GM12873 (cell line): ENCODE measurements at regions not wholly inside any gene's neighbourhood (a gene's known extent, or its start where the extent isn't known, plus 50 kb on each side); places are given as distances from the start of the nearest gene placed in this dataset.

Experiments
- CTCF ChIP-seq: IDR thresholded peaks from 2 replicates; pipeline ENCODE4 v1.5.1; 2012; ENCODE audit warnings: low read depth, mild to moderate bottlenecking, moderate library complexity, low read length, control low read depth; ENCODE audit not compliant: insufficient read depth; ENCODE audit errors: missing control alignments

- no peak for TF ChIP-seq CTCF
Measured at GRCh38 chr12:34209259-34209835, 187.1 kb downstream of the ALG10 start.

GRCh38 chr12:34210183-34210582 lies 187.9 kb downstream of the ALG10 start:
- no peak for TF ChIP-seq CTCF

- TF ChIP-seq CTCF, result no peak
Measured at GRCh38 chr12:34210689-34211530, 188.6 kb downstream of the ALG10 start.

GRCh38 chr12:34212651-34213050 lies 190.4 kb downstream of the ALG10 start:
- no peak for TF ChIP-seq CTCF

- TF ChIP-seq CTCF, result no peak
Measured at GRCh38 chr12:34214011-34214410, 191.7 kb downstream of the ALG10 start.

- TF ChIP-seq CTCF, result no peak
Measured at GRCh38 chr12:34215213-34215892, 193.1 kb downstream of the ALG10 start.

- no peak for TF ChIP-seq CTCF
Measured at GRCh38 chr12:34215893-34216285, 193.6 kb downstream of the ALG10 start.
